ENCODE measurements at regions not wholly inside any gene's neighbourhood (a gene's known extent, or its start where the extent isn't known, plus 50 kb on each side); places are given as distances from the start of the nearest gene placed in this dataset.
A peak's percentile ranks its signal among the peaks of the same experiment; 100 is the strongest.

GRCh38 chr12:111195316-111195715 lies 173.6 kb downstream of the PHETA1 start:
- no peak for DNase-seq

- no peak for DNase-seq
These were observed 174.2 kb downstream of the PHETA1 start for GRCh38 chr12:111194703-111195051.

GRCh38 chr12:111193977-111194702 lies 174.8 kb downstream of the PHETA1 start:
- no peak for DNase-seq

- DNase-seq = no peak
These were observed 175.4 kb downstream of the PHETA1 start for GRCh38 chr12:111193496-111193895.

- no peak for DNase-seq
These were observed 175.8 kb downstream of the PHETA1 start for GRCh38 chr12:111193067-111193466.

- DNase-seq = peak; percentile 32 to 45
These were observed 176.2 kb downstream of the PHETA1 start for GRCh38 chr12:111192647-111193046.

GRCh38 chr12:111190741-111191526 lies 178.0 kb downstream of the PHETA1 start:
- DNase-seq = no peak

- no peak for DNase-seq
These were observed 179.1 kb downstream of the PHETA1 start for GRCh38 chr12:111189792-111190191.

GRCh38 chr12:111188436-111188835 lies 180.5 kb downstream of the PHETA1 start:
- DNase-seq = no peak

- DNase-seq = no peak
These were observed 182.5 kb downstream of the PHETA1 start for GRCh38 chr12:111186347-111186746.

- no peak for DNase-seq
These were observed 183.0 kb downstream of the PHETA1 start for GRCh38 chr12:111185889-111186227.

- no peak for DNase-seq
These were observed 183.5 kb downstream of the PHETA1 start for GRCh38 chr12:111185206-111185888.

GRCh38 chr12:111184161-111184560 lies 184.7 kb downstream of the PHETA1 start:
- DNase-seq = no peak

- no peak for DNase-seq
These were observed 185.8 kb downstream of the PHETA1 start for GRCh38 chr12:111183094-111183493.

- DNase-seq = no peak
These were observed 186.5 kb downstream of the PHETA1 start for GRCh38 chr12:111182382-111182781.

- DNase-seq = peak; percentile 5 to 44
These were observed 187.7 kb downstream of the PHETA1 start for GRCh38 chr12:111181143-111181726.

GRCh38 chr12:111180426-111181142 lies 188.3 kb downstream of the PHETA1 start:
- no peak for DNase-seq

GRCh38 chr12:111178181-111179081 lies 190.5 kb downstream of the PHETA1 start:
- DNase-seq = no peak

- peak; percentile 59 to 76 for DNase-seq
These were observed 193.3 kb downstream of the PHETA1 start for GRCh38 chr12:111175396-111176094.

- DNase-seq = no peak
These were observed 193.9 kb downstream of the PHETA1 start for GRCh38 chr12:111174961-111175345.
